Astrocyte of the cerebellum (primary cell): ENCODE measurements at regions not wholly inside any gene's neighbourhood (a gene's known extent, or its start where the extent isn't known, plus 50 kb on each side); places are given as distances from the start of the nearest gene placed in this dataset.

Experiments used
- DNase-seq: peaks from one replicate; pipeline ENCODE4 v3.0.0-alpha.2; 2011; ENCODE audit warnings: low read depth
- H3K4me3 ChIP-seq: 2 replicates; pipeline ENCODE4 v1.5.1; 2011; ENCODE audit warnings: mild to moderate bottlenecking, low read depth, low read length, moderate library complexity
- CTCF ChIP-seq: IDR thresholded peaks from 2 replicates; pipeline ENCODE4 v1.5.1; 2012; ENCODE audit warnings: low read length, low read depth, moderate library complexity, mild to moderate bottlenecking; ENCODE audit errors: missing control alignments
- in situ Hi-C: cut with HindIII; loops from 2 replicates; pipeline ENCODE4 v1.10.0; 2017; ENCODE audit warnings: low sequenced_read_pairs

- TF ChIP-seq CTCF: no peak
- no peak overlapping the region for H3K4me3 ChIP-seq
- DNase-seq: no peak
- in situ Hi-C loops: no loop called here
Observed at GRCh38 chr13:72093262-72093661, 226.3 kb upstream of the DACH1 start.

- DNase-seq: no peak
- no peak overlapping the region for H3K4me3 ChIP-seq
- TF ChIP-seq CTCF: no peak
- in situ Hi-C loops: no loop called here
Observed at GRCh38 chr13:72074663-72075062, 207.7 kb upstream of the DACH1 start.

GRCh38 chr13:72072261-72072660, 205.3 kb upstream of the DACH1 start:
- in situ Hi-C loops: no loop called here
- no peak overlapping the region for H3K4me3 ChIP-seq
- no peak for DNase-seq
- TF ChIP-seq CTCF: no peak

GRCh38 chr13:72071713-72072112, 204.7 kb upstream of the DACH1 start:
- DNase-seq: no peak
- H3K4me3 ChIP-seq: no peak overlapping the region
- in situ Hi-C loops: no loop called here
- no peak for TF ChIP-seq CTCF

- no peak overlapping the region for H3K4me3 ChIP-seq
- in situ Hi-C loops: no loop called here
- no peak for TF ChIP-seq CTCF
- no peak for DNase-seq
Observed at GRCh38 chr13:72062566-72062965, 195.6 kb upstream of the DACH1 start.

- in situ Hi-C loops: no loop called here
- H3K4me3 ChIP-seq: no peak overlapping the region
- DNase-seq: no peak
- no peak for TF ChIP-seq CTCF
Observed at GRCh38 chr13:72061613-72062012, 194.6 kb upstream of the DACH1 start.

GRCh38 chr13:72050251-72050650, 183.2 kb upstream of the DACH1 start:
- DNase-seq: no peak
- TF ChIP-seq CTCF: no peak
- in situ Hi-C loops: no loop called here

More at GRCh38 chr13:72050251-72050650, 183.2 kb upstream of the DACH1 start:
- no peak overlapping the region for H3K4me3 ChIP-seq
